ENCODE measurements at regions not wholly inside any gene's neighbourhood (a gene's known extent, or its start where the extent isn't known, plus 50 kb on each side); places are given as distances from the start of the nearest gene placed in this dataset.
"Not testable (repeated sequence)": the region's sequence is repeated elsewhere in the genome, so short reads cannot be mapped to it uniquely, and the experiment has no call there.

- Histone ChIP-seq H3K9me3 (no peaks in the 10 kb centered on the region), H3K36me3 (ENCODE audit: control insufficient read depth in 2 of 2, extremely low read depth in 1 of 2, insufficient read depth in 1 of 2, low read length in 1 of 2) (no peaks in the 10 kb centered on the region), H3K4me3 (ENCODE audit: control insufficient read depth in 1 of 2, extremely low read depth in 1 of 2, low read length in 1 of 2) (no peak overlapping the region), H3K4me1 (ENCODE audit: control insufficient read depth in 1 of 2, extremely low read depth in 1 of 2, insufficient read depth in 2 of 2, low read length in 2 of 2) (no peaks in the 10 kb centered on the region), H3K27me3 (replicated peaks in 1 of 2; ENCODE audit: control insufficient read depth in 2 of 2, extremely low read depth in 1 of 2, insufficient read depth in 2 of 2, low read length in 1 of 2) (peaks cover 2 to 37% of the 10 kb centered on the region in 2 experiments), H3K27ac (ENCODE audit: low read length) (no peak overlapping the region)
- Mint-ChIP-seq H3K27me3 (peaks cover 22 to 60% of the 10 kb centered on the region in 2 donors), H3K4me3 (no peak overlapping the region), H3K9me3 (no peaks in the 10 kb centered on the region), H3K27ac (no peak overlapping the region), H3K4me1 (no peaks in the 10 kb centered on the region), H3K36me3 (no peaks in the 10 kb centered on the region)
- ChIA-PET POLR2A (no interaction called here), CTCF (no interaction called here)
- DNase-seq (no peak), ATAC-seq (replicated peaks in 1 of 4) (no peak)
- 83% methylated on average over 2 of the region's 5 CpGs for WGBS (ENCODE audit: insufficient coverage)
These were observed 75.2 kb upstream of the TOP3B start for GRCh38 chr22:22057617-22058378.

GRCh38 chr22:22056809-22057594, 74.4 kb upstream of the TOP3B start:
- DNase-seq; H3K4me3 Mint-ChIP-seq; H3K9me3 Mint-ChIP-seq; POLR2A ChIA-PET; H3K4me1 ChIP-seq (ENCODE audit: control insufficient read depth in 1 of 2, extremely low read depth in 1 of 2, insufficient read depth in 2 of 2, low read length in 2 of 2); ATAC-seq (replicated peaks in 1 of 4); H3K36me3 ChIP-seq (ENCODE audit: control insufficient read depth in 2 of 2, extremely low read depth in 1 of 2, insufficient read depth in 1 of 2, low read length in 1 of 2); H3K36me3 Mint-ChIP-seq; H3K9me3 ChIP-seq; H3K4me3 ChIP-seq (ENCODE audit: control insufficient read depth in 1 of 2, extremely low read depth in 1 of 2, low read length in 1 of 2); H3K4me1 Mint-ChIP-seq; H3K27ac Mint-ChIP-seq; CTCF ChIA-PET; H3K27ac ChIP-seq (ENCODE audit: low read length): not testable (repeated sequence)
- peaks cover 2 to 37% of the 10 kb centered on the region in 2 experiments for H3K27me3 ChIP-seq (replicated peaks in 1 of 2; ENCODE audit: control insufficient read depth in 2 of 2, extremely low read depth in 1 of 2, insufficient read depth in 2 of 2, low read length in 1 of 2)
- peaks cover 28 to 63% of the 10 kb centered on the region in 2 donors for H3K27me3 Mint-ChIP-seq
- 74% methylated on average over 11 of the region's 14 CpGs for WGBS (ENCODE audit: insufficient coverage)

- H3K27me3 Mint-ChIP-seq: peaks cover 24 to 45% of the 10 kb centered on the region in 2 donors
- H3K4me1 Mint-ChIP-seq; H3K4me1 ChIP-seq (ENCODE audit: control insufficient read depth in 1 of 2, extremely low read depth in 1 of 2, insufficient read depth in 2 of 2, low read length in 2 of 2); H3K4me3 Mint-ChIP-seq; CTCF ChIA-PET; H3K36me3 ChIP-seq (ENCODE audit: control insufficient read depth in 2 of 2, extremely low read depth in 1 of 2, insufficient read depth in 1 of 2, low read length in 1 of 2); H3K9me3 Mint-ChIP-seq; DNase-seq; H3K27ac ChIP-seq (ENCODE audit: low read length); H3K4me3 ChIP-seq (ENCODE audit: control insufficient read depth in 1 of 2, extremely low read depth in 1 of 2, low read length in 1 of 2); H3K36me3 Mint-ChIP-seq; POLR2A ChIA-PET; H3K9me3 ChIP-seq; H3K27ac Mint-ChIP-seq; ATAC-seq (replicated peaks in 1 of 4): not testable (repeated sequence)
- peaks cover 2 to 13% of the 10 kb centered on the region in 2 experiments for H3K27me3 ChIP-seq (replicated peaks in 1 of 2; ENCODE audit: control insufficient read depth in 2 of 2, extremely low read depth in 1 of 2, insufficient read depth in 2 of 2, low read length in 1 of 2)
- 50% methylated on average over 2 of the region's 3 CpGs for WGBS (ENCODE audit: insufficient coverage)
These were observed 70.1 kb upstream of the TOP3B start for GRCh38 chr22:22052548-22053139.

- H3K27ac Mint-ChIP-seq; H3K27me3 ChIP-seq (replicated peaks in 1 of 2; ENCODE audit: control insufficient read depth in 2 of 2, extremely low read depth in 1 of 2, insufficient read depth in 2 of 2, low read length in 1 of 2); H3K4me1 ChIP-seq (ENCODE audit: control insufficient read depth in 1 of 2, extremely low read depth in 1 of 2, insufficient read depth in 2 of 2, low read length in 2 of 2); H3K36me3 ChIP-seq (ENCODE audit: control insufficient read depth in 2 of 2, extremely low read depth in 1 of 2, insufficient read depth in 1 of 2, low read length in 1 of 2); H3K27ac ChIP-seq (ENCODE audit: low read length); ATAC-seq (replicated peaks in 1 of 4); POLR2A ChIA-PET; H3K36me3 Mint-ChIP-seq; H3K4me3 ChIP-seq (ENCODE audit: control insufficient read depth in 1 of 2, extremely low read depth in 1 of 2, low read length in 1 of 2); DNase-seq; H3K9me3 Mint-ChIP-seq; H3K9me3 ChIP-seq; H3K4me1 Mint-ChIP-seq; H3K4me3 Mint-ChIP-seq; CTCF ChIA-PET: not testable (repeated sequence)
- WGBS (ENCODE audit: insufficient coverage): no CpG with 5 or more reads among the region's 2 CpGs
- peaks cover 29 to 40% of the 10 kb centered on the region in 2 donors for H3K27me3 Mint-ChIP-seq
These were observed 68.4 kb upstream of the TOP3B start for GRCh38 chr22:22051032-22051431.

GRCh38 chr22:22050141-22050775, 67.7 kb upstream of the TOP3B start:
- no peak overlapping the region for H3K27ac Mint-ChIP-seq
- no peaks in the 10 kb centered on the region for H3K9me3 Mint-ChIP-seq
- Histone ChIP-seq H3K27ac (ENCODE audit: low read length) (no peak overlapping the region), H3K9me3 (no peaks in the 10 kb centered on the region), H3K36me3 (ENCODE audit: control insufficient read depth in 2 of 2, extremely low read depth in 1 of 2, insufficient read depth in 1 of 2, low read length in 1 of 2) (no peaks in the 10 kb centered on the region), H3K4me3 (ENCODE audit: control insufficient read depth in 1 of 2, extremely low read depth in 1 of 2, low read length in 1 of 2) (no peak overlapping the region), H3K4me1 (ENCODE audit: control insufficient read depth in 1 of 2, extremely low read depth in 1 of 2, insufficient read depth in 2 of 2, low read length in 2 of 2) (no peaks in the 10 kb centered on the region), H3K27me3 (replicated peaks in 1 of 2; ENCODE audit: control insufficient read depth in 2 of 2, extremely low read depth in 1 of 2, insufficient read depth in 2 of 2, low read length in 1 of 2) (peaks cover 3 to 4% of the 10 kb centered on the region in 2 experiments)
- H3K4me1 Mint-ChIP-seq: no peaks in the 10 kb centered on the region
- H3K27me3 Mint-ChIP-seq: peaks cover 29 to 35% of the 10 kb centered on the region in 2 donors
- ATAC-seq (replicated peaks in 1 of 4) (no peak), DNase-seq (no peak)
- no peak overlapping the region for H3K4me3 Mint-ChIP-seq
- no peaks in the 10 kb centered on the region for H3K36me3 Mint-ChIP-seq
- ChIA-PET POLR2A (no interaction called here), CTCF (no interaction called here)

GRCh38 chr22:22049684-22050083, 67.1 kb upstream of the TOP3B start:
- no peaks in the 10 kb centered on the region for H3K36me3 Mint-ChIP-seq
- no peaks in the 10 kb centered on the region for H3K9me3 ChIP-seq
- ChIA-PET POLR2A (no interaction called here), CTCF (no interaction called here)
- peaks cover 3 to 4% of the 10 kb centered on the region in 2 experiments for H3K27me3 ChIP-seq (replicated peaks in 1 of 2; ENCODE audit: control insufficient read depth in 2 of 2, extremely low read depth in 1 of 2, insufficient read depth in 2 of 2, low read length in 1 of 2)
- no peaks in the 10 kb centered on the region for H3K36me3 ChIP-seq (ENCODE audit: control insufficient read depth in 2 of 2, extremely low read depth in 1 of 2, insufficient read depth in 1 of 2, low read length in 1 of 2)
- peaks cover 29 to 34% of the 10 kb centered on the region in 2 donors for H3K27me3 Mint-ChIP-seq
- WGBS (ENCODE audit: insufficient coverage): no CpG with 5 or more reads among the region's 1 CpG
- ATAC-seq (replicated peaks in 1 of 4): no peak
- no peak overlapping the region for H3K4me3 ChIP-seq (ENCODE audit: control insufficient read depth in 1 of 2, extremely low read depth in 1 of 2, low read length in 1 of 2)
- no peak overlapping the region for H3K27ac Mint-ChIP-seq
- H3K4me1 ChIP-seq (ENCODE audit: control insufficient read depth in 1 of 2, extremely low read depth in 1 of 2, insufficient read depth in 2 of 2, low read length in 2 of 2): no peaks in the 10 kb centered on the region
- DNase-seq: no peak
- no peaks in the 10 kb centered on the region for H3K4me1 Mint-ChIP-seq
- H3K4me3 Mint-ChIP-seq: no peak overlapping the region
- H3K27ac ChIP-seq (ENCODE audit: low read length): no peak overlapping the region
- no peaks in the 10 kb centered on the region for H3K9me3 Mint-ChIP-seq
